ENCODE measurements at regions not wholly inside any gene's neighbourhood (a gene's known extent, or its start where the extent isn't known, plus 50 kb on each side); places are given as distances from the start of the nearest gene placed in this dataset.
A peak's percentile ranks its signal among the peaks of the same experiment; 100 is the strongest.
"Not testable (repeated sequence)": the region's sequence is repeated elsewhere in the genome, so short reads cannot be mapped to it uniquely, and the experiment has no call there.

- H3K4me1 ChIP-seq: no peaks in the 10 kb centered on the region
- H3K27ac ChIP-seq: no peak overlapping the region
- H3K9me3 ChIP-seq: peaks cover 0 to 9% (median 0%) of the 10 kb centered on the region in 11 donors
- H3K4me3 ChIP-seq: no peak overlapping the region
- 8 to 16% methylated on average over 3 of the region's 3 CpGs for WGBS, 2 donors
- DNase-seq: no peak
- peaks cover 0 to 22% (median 0%) of the 10 kb centered on the region in 7 donors for H3K27me3 ChIP-seq
- no peaks in the 10 kb centered on the region for H3K36me3 ChIP-seq
- intact Hi-C loops (cut with DNase I): no loop called here
- TF ChIP-seq, protein P1, sequence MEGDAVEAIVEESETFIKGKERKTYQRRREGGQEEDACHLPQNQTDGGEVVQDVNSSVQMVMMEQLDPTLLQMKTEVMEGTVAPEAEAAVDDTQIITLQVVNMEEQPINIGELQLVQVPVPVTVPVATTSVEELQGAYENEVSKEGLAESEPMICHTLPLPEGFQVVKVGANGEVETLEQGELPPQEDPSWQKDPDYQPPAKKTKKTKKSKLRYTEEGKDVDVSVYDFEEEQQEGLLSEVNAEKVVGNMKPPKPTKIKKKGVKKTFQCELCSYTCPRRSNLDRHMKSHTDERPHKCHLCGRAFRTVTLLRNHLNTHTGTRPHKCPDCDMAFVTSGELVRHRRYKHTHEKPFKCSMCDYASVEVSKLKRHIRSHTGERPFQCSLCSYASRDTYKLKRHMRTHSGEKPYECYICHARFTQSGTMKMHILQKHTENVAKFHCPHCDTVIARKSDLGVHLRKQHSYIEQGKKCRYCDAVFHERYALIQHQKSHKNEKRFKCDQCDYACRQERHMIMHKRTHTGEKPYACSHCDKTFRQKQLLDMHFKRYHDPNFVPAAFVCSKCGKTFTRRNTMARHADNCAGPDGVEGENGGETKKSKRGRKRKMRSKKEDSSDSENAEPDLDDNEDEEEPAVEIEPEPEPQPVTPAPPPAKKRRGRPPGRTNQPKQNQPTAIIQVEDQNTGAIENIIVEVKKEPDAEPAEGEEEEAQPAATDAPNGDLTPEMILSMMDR (IDR thresholded peaks at IDR 0.05): peak in 1 of 9 donors; percentile 16
- ATAC-seq: no peak
Observed at GRCh38 chrX:140123446-140123845, 158.1 kb upstream of the CXorf66 start.

DNA sequence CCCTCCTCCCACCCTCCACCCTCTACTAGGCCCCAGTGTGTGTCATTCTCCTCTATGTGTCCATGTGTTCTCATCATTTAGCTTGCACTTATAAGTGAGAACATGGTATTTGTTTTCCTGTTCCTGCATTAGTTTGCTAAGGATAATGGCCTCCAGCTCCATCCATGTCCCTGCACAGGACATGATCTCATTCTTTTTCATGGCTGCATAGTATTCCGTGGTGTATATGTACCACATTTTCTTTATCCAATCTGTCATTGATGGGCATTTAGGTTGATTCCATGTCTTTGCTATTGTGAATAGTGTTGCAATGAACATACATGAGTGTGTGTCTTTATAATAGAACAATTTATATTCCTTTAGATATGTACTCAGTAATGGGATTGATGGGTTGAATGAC is 148.7 kb upstream of the CXorf66 start:
- peaks cover 0 to 31% (median 0%) of the 10 kb centered on the region in 7 donors for H3K27me3 ChIP-seq
- H3K27ac ChIP-seq; H3K36me3 ChIP-seq; DNase-seq; H3K4me1 ChIP-seq; intact Hi-C loops (cut with DNase I); H3K9me3 ChIP-seq; H3K4me3 ChIP-seq; ATAC-seq: not testable (repeated sequence)
- WGBS, 2 donors: 96 to 100% methylated on average over 1 of the region's 1 CpG

GRCh38 chrX:140110081-140110650 is 144.8 kb upstream of the CXorf66 start:
- Histone ChIP-seq H3K27me3 (peaks cover 0 to 32% (median 0%) of the 10 kb centered on the region in 7 donors), H3K36me3 (no peaks in the 10 kb centered on the region), H3K4me1 (no peaks in the 10 kb centered on the region), H3K27ac (no peak overlapping the region), H3K4me3 (no peak overlapping the region), H3K9me3 (peaks cover 0 to 5% (median 0%) of the 10 kb centered on the region in 11 donors)
- no peak for DNase-seq
- no peak for ATAC-seq
- WGBS, 2 donors: 50 to 66% methylated on average over 1 of the region's 1 CpG
- TF ChIP-seq, protein P1 (IDR thresholded peaks at IDR 0.05): no peak
- intact Hi-C loops (cut with DNase I): no loop called here

GRCh38 chrX:140104760-140105159 is 139.4 kb upstream of the CXorf66 start:
- WGBS, 2 donors: 76 to 78% methylated on average over 3 of the region's 3 CpGs
- H3K36me3 ChIP-seq: no peaks in the 10 kb centered on the region
- ATAC-seq: no peak
- no peak overlapping the region for H3K27ac ChIP-seq
- peaks cover 0 to 32% (median 0%) of the 10 kb centered on the region in 7 donors for H3K27me3 ChIP-seq
- H3K4me3 ChIP-seq: no peak overlapping the region
- DNase-seq: no peak
- TF ChIP-seq, protein P1 (IDR thresholded peaks at IDR 0.05): no peak
- intact Hi-C loops (cut with DNase I): no loop called here
- H3K9me3 ChIP-seq: no peaks in the 10 kb centered on the region
- no peaks in the 10 kb centered on the region for H3K4me1 ChIP-seq

DNA sequence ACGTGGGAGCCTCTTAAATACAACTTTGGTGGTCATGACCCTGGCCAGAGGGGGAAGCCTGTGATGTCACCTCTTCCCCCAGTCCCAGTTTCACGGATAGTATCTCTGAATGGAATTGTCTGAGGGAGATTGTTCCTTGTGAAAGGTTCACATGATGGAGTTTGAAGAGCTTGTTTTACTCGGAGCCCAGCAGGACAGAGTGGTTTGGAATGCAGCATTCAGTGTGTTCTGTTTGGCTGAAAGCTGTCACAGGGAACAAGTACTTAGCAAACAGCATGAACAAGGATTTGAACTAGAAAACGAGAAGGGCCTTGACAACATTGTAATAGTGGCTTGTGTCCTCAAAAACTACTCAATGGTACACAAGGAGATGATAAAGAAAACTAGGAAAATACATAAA is 133.9 kb upstream of the CXorf66 start:
- Histone ChIP-seq H3K9me3 (no peaks in the 10 kb centered on the region), H3K36me3 (no peaks in the 10 kb centered on the region), H3K4me3 (no peak overlapping the region), H3K27me3 (peaks cover 0 to 44% (median 0%) of the 10 kb centered on the region in 7 donors), H3K27ac (no peak overlapping the region), H3K4me1 (no peaks in the 10 kb centered on the region)
- intact Hi-C loops (cut with DNase I): no loop called here
- DNase-seq (no peak), ATAC-seq (no peak)
- TF ChIP-seq, protein P1 (IDR thresholded peaks at IDR 0.05): no peak
- WGBS, 2 donors: 21 to 22% methylated on average over 4 of the region's 4 CpGs
